HG02678 (cell line): ENCODE measurements at regions not wholly inside any gene's neighbourhood (a gene's known extent, or its start where the extent isn't known, plus 50 kb on each side); places are given as distances from the start of the nearest gene placed in this dataset.
A peak's percentile ranks its signal among the peaks of the same experiment; 100 is the strongest.
"Not testable (repeated sequence)": the region's sequence is repeated elsewhere in the genome, so short reads cannot be mapped to it uniquely, and the experiment has no call there.

Source experiments
- ATAC-seq: cut with Tn5 transposase; IDR thresholded peaks from one replicate; pipeline ENCODE4 v1.9.1; 2021; ENCODE audit warnings: mild to moderate bottlenecking, moderate library complexity; ENCODE audit not compliant: unreplicated experiment

- no peak for ATAC-seq
These were observed 205.9 kb upstream of the MDFIC2 start for GRCh38 chr3:70518356-70518755.

- ATAC-seq = no peak
These were observed 204.9 kb upstream of the MDFIC2 start for GRCh38 chr3:70517124-70517890.

DNA sequence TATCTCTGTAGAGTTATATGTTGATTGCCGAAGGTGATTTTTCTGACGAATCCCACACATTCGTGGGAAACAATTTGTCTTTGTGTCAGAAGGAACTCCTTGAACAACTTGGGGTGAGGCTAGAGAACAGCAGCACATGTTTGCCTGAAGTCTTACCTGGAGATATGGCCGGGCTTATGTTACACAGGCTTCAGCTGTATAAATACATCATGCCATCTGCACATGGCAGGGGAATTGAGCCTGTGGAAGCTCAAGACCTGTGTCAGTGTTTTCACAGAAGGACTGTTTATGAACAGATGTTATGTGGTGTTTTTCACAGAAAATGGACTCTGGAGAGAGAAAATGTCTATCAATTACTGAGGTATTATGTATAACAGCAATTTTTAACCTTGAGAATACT, 203.6 kb upstream of the MDFIC2 start:
- no peak for ATAC-seq

GRCh38 chr3:70507486-70507885, 195.0 kb upstream of the MDFIC2 start:
- ATAC-seq = no peak

DNA sequence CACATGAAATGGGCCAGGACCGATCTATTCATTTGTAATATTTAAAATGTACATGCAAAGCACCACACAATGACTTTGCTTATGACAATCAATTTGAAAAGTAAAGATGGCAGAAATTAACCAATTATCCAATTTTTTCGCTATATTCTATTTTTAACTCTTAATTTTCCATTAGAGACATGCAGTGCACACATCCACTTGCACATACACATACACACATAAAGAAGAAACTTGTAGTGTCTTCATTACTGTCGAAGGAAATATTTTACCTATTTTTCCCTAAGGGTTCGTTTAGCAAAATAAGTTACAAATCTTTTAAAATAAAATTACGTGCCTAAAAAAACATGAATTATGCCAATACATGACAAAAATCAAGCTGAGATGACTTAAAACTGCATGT, 194.3 kb upstream of the MDFIC2 start:
- ATAC-seq = no peak

- ATAC-seq = no peak
These were observed 189.1 kb upstream of the MDFIC2 start for GRCh38 chr3:70501561-70501960.

DNA sequence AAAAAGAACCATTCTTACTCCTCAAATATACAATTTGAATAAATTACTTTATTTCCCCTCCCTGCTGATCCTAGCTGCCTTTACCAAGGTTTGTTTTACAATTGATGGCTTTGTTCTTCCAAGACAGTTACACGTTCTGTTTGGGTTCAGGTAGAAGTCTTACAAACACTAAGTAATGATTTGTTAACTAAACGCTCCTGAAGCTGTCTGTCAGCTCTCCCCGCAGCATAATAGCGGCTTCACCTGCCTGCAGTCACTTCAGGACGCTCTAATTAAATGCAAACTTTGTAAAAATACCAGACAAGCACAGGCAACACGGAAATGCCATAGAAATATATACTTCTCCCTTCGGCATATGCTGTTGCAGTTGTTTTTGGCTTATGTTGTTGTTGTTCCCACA, 176.4 kb upstream of the MDFIC2 start:
- no peak for ATAC-seq

- no peak for ATAC-seq
These were observed 175.7 kb upstream of the MDFIC2 start for GRCh38 chr3:70488131-70488530.

DNA sequence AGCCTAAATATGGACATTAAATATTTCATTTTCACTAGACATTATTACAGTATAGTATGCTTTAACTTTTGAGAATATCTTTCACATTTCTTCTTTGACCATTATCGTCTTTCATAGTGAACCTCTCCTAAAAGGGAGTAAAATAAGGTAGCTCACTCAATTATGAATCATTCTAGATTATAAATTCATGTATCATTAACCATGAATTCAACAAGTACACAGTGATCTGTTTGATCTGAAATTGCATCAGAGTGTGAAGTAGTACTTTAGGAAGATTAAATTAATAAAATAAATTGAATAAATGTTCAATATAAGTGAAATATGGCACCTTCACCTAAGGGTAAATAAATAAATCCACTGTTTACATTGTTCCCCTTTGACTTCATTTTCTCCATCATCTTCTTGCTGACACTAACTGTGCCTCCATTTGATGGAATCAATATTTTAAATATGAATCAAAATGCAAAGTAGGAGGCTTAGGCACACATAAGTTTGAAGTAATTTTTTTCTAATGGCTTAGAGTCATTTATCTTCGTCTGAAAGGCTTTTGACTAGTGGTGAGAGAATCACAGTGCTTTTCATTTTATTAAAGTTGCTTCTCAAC, 174.1 kb upstream of the MDFIC2 start:
- no peak for ATAC-seq

DNA sequence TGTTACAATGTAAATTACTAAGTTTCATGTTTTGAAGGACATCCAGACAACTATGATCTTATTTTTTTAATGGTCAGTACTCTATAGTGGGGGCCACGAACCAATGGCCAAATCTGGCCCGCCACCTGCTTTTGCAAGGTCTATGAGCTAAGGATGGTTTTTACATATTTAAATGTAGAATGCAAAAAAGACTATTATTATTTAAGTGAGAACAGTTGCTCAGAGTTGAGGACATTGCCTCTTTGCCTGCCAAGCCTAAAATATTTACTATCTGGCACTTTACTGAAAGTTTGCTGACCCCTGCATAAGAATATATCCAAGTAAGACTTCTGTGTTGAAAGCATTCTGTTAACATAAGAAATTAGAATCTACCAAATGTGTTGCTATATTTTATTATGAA, 163.7 kb upstream of the MDFIC2 start:
- no peak for ATAC-seq

- no peak for ATAC-seq
These were observed 159.3 kb upstream of the MDFIC2 start for GRCh38 chr3:70471464-70472342.

DNA sequence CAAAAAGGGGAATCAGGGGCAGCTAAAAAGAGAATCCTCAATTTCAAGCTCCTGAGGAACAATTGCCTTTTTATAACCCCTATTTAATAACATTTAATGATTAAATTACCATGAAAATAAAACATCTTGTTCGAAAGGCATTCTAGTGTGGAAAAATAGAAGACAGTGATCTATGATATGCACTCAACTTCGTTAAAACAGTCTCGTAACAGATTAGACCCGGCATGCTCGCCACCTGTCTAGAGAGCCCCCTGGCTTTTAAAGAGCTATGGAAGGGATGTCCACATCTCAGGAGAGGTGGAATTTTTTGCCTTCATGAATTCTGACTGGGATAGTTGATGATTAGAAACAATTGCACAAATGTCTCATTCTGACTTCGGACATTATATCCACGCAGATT, 153.7 kb upstream of the MDFIC2 start:
- no peak for ATAC-seq

DNA sequence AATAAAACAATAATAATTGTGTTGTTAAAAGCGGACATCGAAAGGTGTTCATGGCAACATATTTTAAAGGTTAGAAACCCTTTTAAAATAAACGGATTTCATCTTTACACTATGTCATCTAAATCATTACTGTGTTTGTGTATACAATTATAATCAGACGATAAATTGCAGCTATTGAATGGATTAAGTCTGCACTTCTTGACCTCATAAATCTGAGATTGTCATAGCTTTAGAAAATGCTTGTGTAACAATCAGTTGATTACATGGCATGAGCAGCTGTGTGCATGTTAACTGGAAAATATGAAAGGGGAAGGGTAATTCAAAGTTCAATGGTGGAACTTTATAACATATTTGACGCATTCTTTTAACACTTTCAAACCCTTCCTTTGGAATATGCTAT, 152.4 kb upstream of the MDFIC2 start:
- ATAC-seq = no peak

GRCh38 chr3:70464465-70464864, 152.0 kb upstream of the MDFIC2 start:
- ATAC-seq = no peak

DNA sequence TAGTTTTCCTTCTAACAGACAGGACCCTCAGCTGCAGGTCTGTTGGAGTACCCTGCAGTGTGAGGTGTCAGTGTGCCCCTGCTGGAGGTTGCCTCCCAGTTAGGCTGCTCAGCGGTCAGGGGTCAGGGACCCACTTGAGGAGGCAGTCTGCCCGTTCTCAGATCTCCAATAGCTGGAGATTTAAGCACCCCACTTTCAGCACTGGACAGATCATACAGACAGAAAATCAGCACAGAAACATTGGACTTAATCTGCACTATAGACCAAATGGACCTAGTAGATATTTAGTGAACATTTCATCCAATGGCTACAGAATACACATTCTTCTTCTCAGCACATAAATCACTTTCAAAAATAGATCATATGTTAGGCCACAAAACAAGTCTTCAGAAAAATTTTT, 137.8 kb upstream of the MDFIC2 start:
- ATAC-seq = not testable (repeated sequence)

- ATAC-seq = not testable (repeated sequence)
These were observed 123.0 kb upstream of the MDFIC2 start for GRCh38 chr3:70435422-70435821.

DNA sequence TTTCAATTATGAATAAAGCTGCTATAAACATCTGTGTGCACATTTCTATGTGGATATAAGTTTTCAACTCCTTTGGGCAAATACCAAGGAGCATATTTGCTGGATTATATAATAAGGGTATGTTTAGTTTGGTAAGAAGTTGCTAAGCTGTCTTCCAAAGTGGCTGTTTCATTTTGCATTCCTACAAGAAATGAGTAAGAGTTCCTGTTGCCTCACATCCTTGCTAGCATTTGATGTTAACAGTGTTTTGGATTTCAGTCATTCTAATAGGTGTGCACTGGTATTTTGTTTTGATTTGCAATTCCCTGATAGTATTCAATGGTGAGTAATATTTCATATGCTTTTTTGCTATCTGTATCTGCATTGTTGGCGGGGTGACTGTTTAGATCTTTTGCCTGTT, 120.7 kb upstream of the MDFIC2 start:
- no peak for ATAC-seq

DNA sequence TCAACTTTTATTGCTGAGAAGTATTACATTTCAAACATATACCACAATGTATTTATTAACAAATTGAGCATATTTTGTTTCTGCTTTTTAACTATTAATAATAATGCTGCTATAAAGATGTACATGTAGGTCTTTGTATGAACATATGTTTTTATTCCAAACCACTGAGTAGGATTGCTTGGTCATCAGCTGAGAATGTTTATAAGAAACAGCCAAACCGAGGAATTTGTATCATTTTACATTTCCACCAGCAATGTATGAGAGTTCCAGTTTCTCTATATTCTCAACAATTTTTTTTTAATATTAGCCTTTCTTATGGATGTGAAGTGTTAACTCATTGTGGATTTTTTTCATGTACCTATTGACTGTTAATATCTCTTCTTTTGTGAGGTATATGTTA, 119.5 kb upstream of the MDFIC2 start:
- no peak for ATAC-seq

DNA sequence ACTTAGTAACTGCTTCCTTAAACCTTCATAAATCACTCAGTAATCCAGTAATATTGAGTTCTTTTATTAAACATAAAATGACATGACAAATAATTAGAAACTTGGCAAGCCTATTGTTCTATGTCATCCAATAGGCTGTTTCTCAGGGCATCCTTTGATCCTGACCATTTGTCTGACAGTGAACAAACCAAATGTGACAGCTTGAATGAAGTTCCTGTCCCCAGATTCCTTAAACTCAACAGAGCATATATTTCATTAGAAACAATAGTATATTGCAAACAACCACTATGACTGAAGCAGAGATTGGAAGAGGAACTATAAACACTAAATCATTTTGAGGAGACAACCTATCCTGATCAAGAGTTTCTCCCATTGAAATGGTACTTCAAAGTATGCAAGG, 113.6 kb upstream of the MDFIC2 start:
- ATAC-seq = no peak

DNA sequence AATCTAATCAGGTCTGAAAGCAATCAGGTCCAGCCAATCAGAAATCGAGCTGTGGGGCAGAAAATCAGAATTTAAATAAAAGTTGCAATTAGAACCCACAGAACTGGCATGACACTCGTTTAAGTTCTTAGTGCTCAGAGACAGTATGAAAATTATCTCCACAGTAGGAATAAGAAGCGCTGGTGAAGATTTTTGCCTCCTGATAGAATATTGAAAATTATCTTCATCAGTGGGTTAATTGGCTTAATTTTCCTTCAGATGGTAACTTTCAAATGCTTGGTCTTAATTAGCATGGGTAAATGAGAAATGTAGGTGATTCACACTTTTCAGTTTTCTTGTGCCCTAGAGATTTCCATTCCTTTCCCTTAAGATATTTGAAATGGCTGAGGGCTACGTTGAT, 109.1 kb upstream of the MDFIC2 start:
- ATAC-seq = no peak

DNA sequence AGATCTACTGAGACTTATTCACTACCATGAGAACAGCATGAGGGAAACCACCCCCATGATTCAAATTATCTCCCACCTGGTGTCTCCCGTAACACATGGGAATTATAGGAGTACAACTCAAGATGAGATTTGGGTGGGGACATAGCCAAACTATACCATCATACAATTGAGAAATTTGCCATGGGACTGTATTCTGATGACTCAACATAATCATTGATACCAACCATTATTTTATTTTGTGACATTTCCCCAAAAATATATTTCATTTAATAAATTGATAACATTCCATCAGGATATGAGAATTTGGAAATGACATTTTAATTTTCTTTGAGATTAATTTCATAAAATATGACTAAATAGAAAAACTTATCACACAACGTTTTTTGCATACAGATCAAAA, 96.6 kb upstream of the MDFIC2 start:
- no peak for ATAC-seq

GRCh38 chr3:70400194-70400593, 87.8 kb upstream of the MDFIC2 start:
- ATAC-seq = peak; percentile 68
